Epithelial cell of proximal tubule (primary cell): ENCODE measurements at regions not wholly inside any gene's neighbourhood (a gene's known extent, or its start where the extent isn't known, plus 50 kb on each side); places are given as distances from the start of the nearest gene placed in this dataset.

Experiments used
- DNase-seq: peaks from one replicate; pipeline ENCODE4 v3.0.0-alpha.2; 2011; ENCODE audit warnings: low read depth
- H3K4me3 ChIP-seq: 2 replicates; pipeline ENCODE4 v1.5.1; 2011; ENCODE audit warnings: low read depth, mild to moderate bottlenecking, low read length
- CTCF ChIP-seq: conservative IDR thresholded peaks from 2 replicates; pipeline ENCODE4 v1.5.1; 2012; ENCODE audit warnings: low read depth, mild to moderate bottlenecking, low read length

DNA sequence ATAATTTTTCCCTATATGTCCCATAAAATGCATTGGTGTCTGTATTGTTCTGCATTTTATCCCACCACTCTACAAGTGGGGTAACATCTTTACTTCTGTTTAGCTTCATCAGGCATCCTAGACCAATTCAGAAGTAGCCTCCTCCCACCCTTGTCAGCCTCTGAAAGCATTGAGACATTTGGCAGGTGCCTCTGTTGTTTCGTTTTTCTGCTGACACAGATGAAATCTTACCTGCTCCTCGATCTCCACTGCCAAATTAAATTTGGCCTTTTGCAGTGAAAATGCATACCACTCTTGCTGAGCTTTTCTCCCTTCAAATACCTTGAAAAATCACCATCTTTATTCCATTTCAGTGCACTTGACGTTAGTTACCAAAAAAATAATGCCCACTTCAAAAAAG is 83.5 kb upstream of the STARD13 start:
- TF ChIP-seq CTCF = no peak
- DNase-seq = no peak
- H3K4me3 ChIP-seq = no peak overlapping the region

GRCh38 chr13:33372251-33372919 is 86.8 kb upstream of the STARD13 start:
- DNase-seq = no peak
- H3K4me3 ChIP-seq = no peak overlapping the region
- TF ChIP-seq CTCF = no peak

DNA sequence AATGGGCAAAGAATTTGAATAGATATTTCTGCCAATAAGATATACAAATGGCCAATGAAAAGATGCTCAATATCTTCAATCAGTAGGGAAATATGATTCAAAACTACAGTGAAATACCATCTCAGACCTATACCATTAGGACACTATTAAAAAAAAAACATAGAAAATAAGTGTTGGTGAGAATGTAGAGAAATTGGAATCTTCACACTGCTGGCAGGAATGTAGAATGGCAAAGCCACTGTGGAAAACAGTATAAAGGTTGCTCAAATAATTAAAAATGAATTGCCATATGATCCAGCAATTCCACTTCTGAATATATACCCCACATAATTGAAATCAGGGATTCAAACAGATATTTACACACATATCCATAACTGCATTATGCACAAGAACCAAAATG is 88.1 kb upstream of the STARD13 start:
- peak; percentile 23 for TF ChIP-seq CTCF
- DNase-seq = no peak
- no peak overlapping the region for H3K4me3 ChIP-seq

DNA sequence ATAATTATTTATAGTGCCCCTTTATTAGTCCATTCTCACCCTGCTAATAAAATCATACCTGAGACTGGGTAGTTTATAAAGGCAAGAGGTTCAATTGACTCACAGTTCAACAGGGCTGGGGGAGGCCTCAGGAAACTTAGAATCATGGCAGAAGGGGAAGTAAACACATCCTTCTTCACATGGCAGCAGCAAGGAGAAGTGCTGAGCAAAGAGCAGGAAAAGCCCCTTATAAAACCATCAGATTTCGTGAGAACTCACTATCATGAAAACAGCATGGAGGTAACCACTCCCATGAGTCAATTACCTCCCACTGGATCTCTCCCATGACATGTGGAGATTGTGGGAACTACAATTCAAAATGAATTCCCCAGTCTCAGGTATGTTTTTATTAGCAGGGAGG is 89.9 kb upstream of the STARD13 start:
- no peak for DNase-seq
- TF ChIP-seq CTCF = no peak
- no peak overlapping the region for H3K4me3 ChIP-seq

- no peak overlapping the region for H3K4me3 ChIP-seq
- TF ChIP-seq CTCF = no peak
- DNase-seq = no peak
These were observed 90.7 kb upstream of the STARD13 start for GRCh38 chr13:33376212-33376611.

DNA sequence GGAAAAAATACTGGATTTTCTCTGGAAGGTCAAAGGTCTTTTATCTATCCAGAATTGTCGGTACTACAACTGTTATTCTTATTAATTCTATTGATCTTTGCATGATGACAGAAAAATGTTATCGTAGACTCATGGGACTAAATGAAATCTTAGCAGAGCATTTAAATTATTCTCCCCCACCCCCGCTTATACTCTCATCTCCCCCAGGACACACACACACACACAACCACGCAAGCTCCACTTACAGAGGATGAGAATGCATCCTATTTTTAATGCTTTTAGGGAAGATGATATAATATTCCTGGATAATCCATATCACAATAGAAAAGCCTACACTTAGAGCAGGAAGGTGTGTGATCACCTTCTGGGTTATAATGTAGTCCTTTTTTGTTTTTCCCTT is 91.9 kb upstream of the STARD13 start:
- no peak overlapping the region for H3K4me3 ChIP-seq
- TF ChIP-seq CTCF = no peak
- no peak for DNase-seq

- no peak for TF ChIP-seq CTCF
- H3K4me3 ChIP-seq = no peak overlapping the region
- DNase-seq = no peak
These were observed 92.3 kb upstream of the STARD13 start for GRCh38 chr13:33377825-33378224.
